Fibroblast of lung (primary cell): ENCODE measurements at regions not wholly inside any gene's neighbourhood (a gene's known extent, or its start where the extent isn't known, plus 50 kb on each side); places are given as distances from the start of the nearest gene placed in this dataset.

ENCODE experiments used
- CTCF ChIP-seq, 2 donors: IDR thresholded peaks in 1 of 2; conservative IDR thresholded peaks in 1 of 2; 1 replicate in 1 of 2; 2 replicates in 1 of 2; pipeline ENCODE4 v1.5.1; 2011 to 2012; ENCODE audit warnings: low read length in 2 of 2, control low read depth in 1 of 2, inconsistent platforms in 1 of 2, low read depth in 1 of 2, mild to moderate bottlenecking in 1 of 2
- EZH2 ChIP-seq: IDR thresholded peaks from 2 replicates; pipeline ENCODE4 v1.5.1; 2012; ENCODE audit warnings: low read length, control low read depth, mild to moderate bottlenecking; ENCODE audit errors: missing control alignments

- no peak for TF ChIP-seq CTCF (conservative IDR thresholded peaks at IDR 0.05 in 1 of 2, IDR thresholded peaks at IDR 0.05 in 1 of 2; ENCODE audit: low read depth in 1 of 2, low read length in 2 of 2)
- TF ChIP-seq EZH2, result no peak
Observed at GRCh38 chr19:30088567-30088966, 146.5 kb downstream of the URI1 start.
